Left hindlimb (tissue), 1 donor: ENCODE measurements at regions not wholly inside any gene's neighbourhood (a gene's known extent, or its start where the extent isn't known, plus 50 kb on each side); places are given as distances from the start of the nearest gene placed in this dataset.
A peak's percentile ranks its signal among the peaks of the same experiment; 100 is the strongest.

ENCODE experiments used
- DNase-seq: peaks from one replicate; pipeline ENCODE4 v3.0.0-alpha.2; 2018

DNA sequence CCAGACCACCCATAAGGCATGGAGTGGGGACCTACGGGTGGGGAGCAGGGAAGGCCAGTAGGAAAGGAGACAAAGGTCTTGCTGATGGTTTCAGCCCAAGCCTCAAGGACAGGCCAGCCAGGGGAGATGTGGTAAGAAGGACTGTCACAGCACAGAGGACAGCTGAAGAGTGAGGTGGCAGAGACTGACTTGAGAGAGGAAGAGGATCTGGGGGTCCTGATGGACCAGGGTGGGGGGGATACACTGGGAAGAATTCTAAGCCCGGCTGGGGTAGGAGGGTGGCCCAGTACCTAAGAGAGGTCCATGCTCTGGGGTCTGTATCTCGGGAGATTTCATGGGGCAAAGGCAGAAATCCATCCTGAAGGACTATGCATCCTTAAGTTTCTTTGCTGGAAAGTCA, 66.1 kb upstream of the THY1 start:
- DNase-seq: peak; percentile 3

DNA sequence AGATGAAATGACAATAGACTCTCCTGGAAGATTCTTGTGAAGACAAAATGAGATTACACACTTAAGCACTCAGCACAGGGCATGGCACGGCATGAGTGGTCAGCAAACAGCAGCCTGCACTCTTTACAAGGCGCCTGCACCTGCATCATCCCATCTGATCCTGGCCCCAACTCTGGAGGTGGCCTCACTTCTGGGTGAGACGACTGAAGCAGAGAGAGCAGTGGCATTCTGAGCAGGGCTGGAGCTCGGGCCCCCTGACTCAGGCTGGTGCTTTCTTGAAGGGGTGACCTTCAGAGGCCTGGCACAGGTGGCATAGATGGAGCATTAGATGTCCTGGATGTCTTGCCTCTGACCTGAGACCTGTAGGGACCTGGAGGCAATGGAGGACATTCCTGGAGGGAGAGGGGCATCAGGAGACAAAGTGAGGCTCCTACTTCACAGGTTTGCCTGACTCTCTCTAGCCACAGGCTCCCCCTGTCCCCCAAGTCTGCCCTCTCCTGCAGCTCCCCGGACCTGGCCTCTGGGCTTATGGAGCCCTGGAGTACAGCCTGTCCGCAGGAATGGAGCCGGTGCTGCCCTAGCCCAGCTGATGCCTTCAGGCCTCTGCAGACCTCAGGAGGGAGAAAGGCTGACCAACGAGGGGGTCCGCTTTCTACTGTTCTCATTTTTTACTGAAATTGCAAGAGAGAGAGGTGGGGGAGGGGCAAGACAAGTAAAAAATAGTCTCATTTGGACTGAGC, 65.5 kb upstream of the THY1 start:
- peak; percentile 7 for DNase-seq

DNA sequence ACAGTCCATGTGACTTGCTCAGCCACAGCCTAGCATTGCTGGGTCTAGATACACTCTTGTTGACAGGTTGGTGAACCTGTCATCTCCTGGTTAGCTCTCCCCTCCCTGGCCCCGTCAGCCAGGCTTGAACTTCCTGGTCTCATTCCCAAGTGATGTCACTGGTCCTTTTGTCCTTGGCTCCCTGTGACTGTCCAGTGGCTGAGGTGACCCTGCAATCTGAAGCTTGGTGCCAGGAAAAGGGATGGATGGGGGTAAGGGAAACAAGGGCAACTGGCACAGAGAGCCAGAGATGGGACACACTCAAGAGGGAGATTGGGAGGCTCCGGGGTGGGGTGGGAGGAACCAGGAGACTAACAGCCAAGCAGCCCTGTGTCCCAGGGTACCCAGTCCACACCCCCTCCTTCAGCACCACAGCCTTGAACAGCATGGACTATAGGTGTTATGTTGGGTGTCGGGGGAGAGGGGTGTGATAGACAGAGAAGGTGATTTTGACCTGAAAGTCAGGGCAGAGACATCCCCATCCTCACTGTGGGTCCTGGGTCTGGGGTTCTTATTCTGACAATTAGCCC, 63.8 kb upstream of the THY1 start:
- DNase-seq: peak; percentile 18

DNA sequence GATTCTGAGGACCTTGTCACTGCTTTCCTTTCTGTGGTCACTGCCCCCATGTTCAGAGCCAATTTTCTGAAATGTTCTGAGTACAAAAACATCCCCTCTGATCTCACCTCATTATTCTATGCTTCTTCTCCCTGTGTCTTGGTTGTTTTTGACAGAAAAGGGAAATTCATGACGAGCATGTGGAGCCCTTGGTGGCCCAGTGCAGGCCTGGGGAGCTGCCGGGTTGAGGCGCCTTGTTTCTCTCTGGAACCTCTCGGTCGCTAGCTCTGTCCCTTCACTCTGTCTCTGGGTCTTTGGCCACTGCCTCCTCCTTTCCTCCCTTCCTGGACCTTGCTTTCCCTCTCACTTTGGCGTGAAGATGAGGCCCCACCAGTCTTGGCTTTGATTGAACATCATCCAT, 63.0 kb upstream of the THY1 start:
- DNase-seq: peak; percentile 8

DNA sequence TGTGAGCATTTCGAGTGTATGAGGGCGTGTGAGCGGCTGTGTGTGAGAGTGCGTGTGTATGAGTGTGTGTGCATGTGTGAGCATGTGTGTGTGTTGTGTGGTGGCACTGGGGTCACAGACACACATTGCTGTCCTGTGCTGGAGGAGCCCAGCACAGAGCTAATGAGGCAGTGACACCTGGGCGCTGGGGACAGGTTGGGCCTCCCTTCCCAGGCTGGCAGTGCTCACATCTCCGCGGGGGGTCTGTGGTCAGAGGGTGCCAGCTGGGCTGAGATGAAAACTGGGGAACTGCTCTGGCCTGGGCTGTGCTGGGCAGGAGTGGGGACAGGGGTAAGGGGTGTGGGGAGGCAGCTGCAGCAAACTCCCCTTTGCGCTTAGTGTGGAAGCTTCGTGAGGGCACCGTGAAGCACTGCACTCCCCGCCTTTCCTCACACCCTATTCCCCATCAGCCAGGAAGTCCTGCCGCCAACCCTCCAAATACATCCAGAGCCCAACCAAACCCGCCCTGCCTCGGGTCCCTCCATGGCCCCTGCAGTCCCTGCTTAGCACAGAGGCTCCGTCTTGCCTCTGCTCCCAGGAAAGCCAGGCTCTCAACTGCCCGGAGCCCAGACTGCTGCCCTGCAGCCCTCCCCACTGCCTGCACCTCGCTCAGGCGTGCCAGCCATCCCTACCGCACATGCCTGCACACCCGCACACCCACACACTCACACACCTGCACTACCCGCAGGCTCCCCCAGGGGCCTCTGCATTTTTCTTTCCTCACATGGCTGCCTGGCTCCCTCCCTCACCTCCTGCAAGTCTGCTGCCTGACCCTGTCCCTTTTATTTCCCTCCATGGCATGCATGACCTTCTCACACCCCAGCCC, 62.0 kb upstream of the THY1 start:
- DNase-seq: no peak

DNA sequence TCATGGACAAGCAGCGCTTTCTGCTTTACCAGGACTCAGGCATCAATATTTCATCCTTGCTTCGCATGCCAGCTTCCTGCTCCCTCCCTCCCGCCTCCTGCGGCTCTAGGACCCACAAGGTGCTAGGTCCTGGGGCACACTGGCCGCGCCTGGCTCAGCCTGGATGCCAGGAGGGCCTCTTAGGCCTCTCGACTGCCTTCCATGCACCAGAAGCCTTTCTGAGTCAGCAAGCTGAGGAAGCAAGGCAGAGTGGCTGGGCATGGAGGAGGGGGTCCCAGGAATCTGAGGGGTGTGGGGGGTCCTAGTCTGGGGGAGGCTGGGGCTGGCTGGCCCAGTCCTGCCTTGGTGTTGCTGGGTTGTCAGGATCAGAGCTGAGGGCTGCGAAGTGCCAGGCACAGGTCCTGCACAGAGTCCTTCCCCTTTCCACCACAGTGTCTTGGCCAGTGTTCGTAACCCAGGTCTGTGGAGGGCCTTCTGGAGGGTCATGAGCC, 61.0 kb upstream of the THY1 start:
- no peak for DNase-seq

DNA sequence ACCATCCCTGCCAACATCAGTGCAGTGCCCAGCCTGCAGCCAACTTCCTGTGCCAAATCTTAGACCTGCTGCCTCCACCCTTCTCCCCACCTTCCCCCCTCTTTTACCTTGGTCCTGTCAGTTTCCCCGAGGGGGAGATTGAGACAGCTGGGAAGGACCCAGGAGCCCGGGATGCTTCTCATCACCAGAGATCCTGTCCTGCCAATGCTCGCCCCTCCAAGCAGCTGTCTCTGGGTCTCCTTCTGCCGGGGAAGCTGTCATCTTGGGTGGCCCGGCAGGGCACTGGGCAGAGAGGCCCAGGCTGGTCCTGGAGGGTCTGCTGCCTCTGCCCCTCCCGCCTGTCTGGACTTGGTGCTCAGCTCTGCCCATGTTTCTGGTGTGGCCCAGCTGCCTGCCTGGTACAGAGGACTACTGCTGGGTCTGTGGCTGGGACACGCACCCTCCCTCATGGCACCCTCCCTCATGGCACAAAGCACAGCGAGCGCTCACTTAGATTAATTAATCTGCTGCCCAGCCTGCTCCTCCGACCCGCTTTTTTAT, 60.4 kb upstream of the THY1 start:
- no peak for DNase-seq

DNA sequence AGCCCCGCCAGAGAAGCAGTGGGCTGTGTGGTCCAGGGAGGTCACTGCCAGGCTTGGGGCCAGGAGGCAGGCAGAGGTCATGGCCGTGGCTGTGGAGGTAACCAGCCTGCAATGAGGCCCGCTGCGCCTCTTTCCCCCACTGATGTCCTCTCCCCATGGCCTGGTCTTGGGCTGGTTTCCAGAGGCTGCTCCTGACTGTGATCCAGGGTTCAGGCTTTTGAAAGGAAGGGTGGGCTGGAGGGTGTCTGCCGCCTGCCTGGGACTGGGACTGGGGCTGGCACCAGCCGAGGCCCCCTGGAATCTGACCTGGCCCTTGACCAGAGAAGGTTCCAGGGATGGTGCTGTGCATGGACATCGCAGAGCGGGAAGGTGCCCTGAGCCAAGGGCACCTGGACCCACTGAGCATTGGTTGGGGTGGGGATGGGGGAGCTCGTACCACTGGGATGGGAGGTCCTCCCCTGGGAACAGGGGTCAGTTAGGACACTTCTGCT, 59.6 kb upstream of the THY1 start:
- DNase-seq: no peak

DNA sequence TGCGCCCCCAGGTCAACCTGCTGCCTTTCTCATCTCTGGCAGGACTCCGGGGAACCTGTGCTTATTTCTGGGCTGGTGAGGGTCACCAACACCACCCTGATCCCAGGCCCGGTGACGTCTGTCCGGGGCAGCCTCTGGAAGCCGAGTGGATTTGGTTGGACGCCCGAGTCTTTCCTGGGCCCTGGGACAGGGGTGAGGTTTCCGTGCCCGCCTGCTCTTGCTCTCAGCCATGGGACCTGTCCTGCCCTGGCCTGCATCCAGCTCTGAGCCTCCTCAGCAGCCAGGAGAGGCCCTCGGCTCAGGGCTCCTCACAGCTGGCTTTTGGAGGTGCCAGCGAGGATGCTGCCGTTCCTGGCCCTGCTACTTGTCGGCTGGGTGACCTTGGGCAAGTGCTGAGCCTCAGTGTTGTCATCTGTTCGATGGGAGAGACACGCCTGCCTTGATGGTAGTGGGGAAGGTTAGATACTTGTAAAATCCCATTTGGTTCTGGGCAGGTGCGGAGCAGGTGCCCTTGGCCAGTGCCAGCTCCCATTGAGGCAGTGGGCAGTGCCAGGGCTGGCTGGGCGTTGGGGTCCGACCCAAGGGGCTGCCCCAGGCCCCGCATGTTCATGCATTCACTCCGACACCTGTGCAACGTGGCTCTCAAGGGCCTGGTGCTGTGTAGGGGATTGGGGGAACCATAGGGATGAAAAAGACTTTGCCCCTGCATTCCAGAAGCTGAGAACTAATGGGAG, 58.9 kb upstream of the THY1 start:
- no peak for DNase-seq

DNA sequence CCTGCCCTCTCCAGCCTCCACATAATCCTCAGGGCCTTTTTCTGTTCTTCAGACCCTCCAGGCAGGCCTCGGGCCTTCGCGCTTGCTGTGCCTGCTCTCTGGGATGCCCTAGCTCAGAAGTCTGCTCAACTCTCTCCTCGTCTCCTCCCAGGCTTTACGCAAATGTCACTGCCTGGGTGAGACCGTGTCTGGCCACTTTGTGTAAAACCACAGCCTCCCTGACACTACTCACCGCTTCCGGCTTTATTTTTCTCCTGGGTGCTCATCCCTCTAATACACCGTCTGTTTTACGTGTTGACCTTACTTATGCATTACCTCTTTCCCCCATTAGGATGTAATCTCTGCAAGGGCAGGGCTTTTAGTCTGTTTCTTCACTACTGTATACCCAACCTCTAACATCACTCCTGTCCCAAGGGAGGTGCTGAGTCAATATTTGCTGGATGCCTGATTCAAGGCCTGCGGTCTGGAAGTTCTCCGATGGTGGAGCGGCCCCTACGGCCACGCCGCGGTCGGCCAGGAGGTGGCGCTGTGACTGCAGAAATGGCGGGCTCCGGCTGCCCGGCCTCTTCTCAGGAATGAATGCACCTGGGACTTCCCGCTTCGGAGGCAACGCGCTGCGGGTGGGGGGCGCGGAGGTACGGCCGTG, 58.2 kb upstream of the THY1 start:
- DNase-seq: peak; percentile 88

DNA sequence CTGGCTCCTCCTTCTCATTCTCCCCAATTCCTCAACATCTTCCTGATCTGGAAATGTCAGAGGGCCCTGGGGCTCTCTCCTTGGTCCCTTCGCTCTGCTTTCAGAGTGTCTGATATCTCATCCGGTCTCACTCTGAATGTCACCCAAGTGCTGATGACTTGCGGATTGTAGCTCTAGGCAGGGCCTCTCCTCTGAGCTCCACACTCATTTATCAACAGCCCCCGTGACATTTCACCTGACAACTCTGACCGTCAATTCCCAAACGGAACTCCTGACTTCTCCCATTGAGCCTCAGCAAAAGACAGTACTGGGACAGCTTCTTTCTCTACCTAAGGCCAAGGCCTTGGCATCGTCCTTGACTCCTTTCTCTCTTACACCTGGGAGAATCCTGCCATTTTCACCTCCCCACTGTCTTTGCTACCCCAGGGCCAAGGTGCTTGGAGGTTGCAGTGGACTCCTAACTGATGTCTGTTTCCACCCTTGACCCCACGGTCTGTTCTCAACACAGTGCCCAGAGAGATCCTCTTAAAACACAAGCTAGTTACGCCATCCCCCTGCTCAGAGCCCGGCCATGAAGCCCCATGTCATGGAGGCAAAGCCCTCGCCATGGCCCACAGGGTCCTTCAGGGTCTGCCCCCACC, 57.5 kb upstream of the THY1 start:
- no peak for DNase-seq

DNA sequence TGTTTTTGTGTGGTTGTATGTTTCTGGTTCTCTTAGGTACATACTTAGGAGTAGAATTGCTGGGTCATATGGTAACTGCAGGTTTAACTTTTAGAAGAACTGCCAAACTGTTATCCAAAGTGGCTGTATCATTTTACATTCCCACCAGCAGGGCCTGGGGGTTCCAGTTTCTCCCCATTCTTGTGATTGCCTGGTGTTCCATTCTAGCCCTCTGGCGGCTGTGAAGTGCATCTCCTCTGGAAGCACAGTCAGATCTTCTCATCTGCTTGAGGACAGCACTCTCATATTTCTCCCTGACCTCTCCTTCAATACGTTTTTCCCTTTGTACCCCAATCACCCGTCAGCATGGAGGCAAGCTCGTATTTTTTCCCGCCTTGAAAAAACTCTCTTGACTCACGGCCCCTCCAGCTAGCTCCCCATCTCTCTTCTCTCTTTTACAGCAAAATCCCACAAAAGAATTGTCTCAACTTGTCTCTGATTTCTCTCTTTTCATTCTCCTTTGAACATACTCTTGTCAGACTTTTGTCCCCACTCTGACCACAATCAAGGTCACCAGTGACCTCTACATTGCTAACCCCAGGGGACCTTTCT, 56.8 kb upstream of the THY1 start:
- DNase-seq: no peak

DNA sequence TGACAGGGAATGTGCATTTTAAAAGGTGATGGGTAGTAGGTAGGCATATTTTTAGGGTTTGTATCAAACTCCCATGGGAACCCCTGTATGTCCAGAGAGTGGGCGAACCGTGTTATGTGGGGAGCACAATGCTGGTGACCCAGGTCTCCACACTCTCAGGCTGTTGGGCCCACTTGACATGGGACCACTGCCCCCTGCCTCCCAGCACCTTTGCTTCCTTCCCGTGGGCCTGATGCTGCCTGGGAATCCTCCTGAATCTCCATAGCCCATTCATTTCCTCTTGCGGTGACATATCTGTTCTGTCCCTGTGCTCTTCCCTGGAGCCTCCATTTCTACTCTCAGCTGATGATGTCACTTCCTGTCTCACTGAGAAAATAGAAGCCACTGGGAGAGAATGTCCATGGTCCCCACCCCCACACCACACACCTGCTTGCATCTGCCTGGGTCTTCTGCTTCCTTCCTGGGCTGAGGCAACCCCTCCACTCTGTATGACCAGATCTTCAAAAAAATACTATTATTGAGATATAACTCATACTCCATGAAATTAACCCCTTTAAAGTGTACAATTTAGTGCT, 55.8 kb upstream of the THY1 start:
- no peak for DNase-seq

DNA sequence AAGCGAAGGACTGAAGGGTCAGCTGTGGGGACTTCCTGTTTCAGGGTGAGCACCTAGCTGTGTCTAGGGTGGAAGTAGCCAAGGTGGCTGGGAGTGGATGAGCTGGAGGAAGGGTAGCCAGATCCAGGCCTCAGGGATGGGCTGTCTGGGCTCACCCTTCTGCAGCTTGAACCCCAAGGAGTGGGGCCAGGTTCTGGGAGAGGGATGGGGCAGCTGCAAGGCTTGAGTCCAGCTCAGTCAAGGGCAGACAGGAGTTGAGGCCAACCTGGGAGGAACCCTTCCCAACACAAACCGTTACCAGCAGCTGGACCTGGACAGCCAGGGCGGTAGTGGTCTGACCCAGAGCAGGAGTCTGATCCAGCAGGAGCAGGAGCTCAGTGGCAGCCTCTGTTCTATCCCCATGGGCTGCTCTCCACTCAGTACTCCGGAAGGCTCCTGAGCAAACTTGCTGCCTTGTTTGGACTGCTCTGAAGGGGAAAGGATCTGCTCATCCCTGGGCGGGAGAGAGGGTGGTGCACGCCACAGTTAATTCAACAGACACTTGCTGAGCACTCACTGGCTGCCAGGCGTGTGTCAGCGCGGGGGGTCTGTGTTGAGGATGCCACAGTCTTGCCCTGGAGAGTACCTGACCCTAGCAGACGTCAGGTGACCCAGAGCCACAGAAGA, 53.8 kb upstream of the THY1 start:
- no peak for DNase-seq

DNA sequence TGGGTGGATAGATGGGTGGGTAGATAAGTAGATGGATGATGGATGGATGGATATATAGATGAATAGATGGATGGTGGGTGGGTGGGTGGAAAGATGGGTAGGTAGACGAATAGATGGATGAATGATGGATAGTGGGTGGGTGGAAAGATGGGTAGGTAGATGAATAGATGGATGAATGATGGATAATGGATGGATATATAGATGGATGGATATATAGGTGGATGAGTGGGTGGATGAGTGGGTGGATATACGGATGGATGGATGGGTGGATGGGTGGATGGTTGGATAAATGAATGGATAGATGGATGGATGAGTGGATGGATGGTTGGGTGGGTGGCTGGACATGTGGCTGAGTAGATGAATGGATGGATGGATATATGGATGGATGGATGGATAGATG, 53.1 kb upstream of the THY1 start:
- no peak for DNase-seq

DNA sequence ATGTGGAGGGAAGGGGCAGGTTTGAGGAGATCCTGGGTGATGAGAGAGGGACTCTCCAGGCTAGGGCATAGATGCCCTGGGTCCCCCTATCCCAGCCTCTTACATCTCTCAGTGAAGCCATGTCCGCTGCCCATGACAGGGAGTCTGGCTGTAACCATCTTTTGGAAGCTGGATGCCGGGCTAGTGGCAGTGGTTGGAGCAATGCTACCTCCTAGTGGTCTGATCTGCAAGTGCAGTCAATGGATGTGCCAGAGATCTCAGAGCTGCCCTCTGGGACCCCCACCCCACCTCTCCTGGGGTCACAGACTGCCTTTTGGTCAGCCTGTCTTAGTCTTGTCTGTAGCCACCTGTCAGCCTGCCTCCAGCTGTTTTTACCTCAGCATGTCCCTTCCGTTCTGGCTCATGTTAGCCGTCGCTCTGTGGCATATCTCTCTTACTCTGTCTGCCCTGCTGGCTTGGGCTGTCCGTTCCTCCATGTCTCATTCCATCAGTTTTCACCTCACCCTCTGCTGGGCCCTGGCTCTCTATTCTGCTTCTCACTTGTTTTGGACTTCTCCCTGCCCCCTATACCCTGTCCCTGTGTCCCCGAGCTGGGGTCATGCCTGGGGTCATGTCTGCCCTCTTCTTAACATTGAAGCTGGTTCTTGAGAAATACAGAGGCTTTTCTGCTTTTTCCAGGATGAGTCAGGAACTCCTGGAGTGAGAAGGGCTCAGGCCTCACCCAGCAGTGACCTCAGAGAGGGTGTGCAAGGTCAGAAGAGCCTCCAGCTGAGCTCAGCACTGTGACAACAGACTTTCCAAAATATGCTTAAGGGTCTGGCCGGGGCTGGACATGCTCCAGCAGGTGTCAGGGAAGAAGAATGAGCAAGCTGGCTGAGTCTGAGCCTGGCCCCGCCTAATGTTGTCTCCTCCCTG, 52.0 kb upstream of the THY1 start:
- DNase-seq: peak; percentile 85

DNA sequence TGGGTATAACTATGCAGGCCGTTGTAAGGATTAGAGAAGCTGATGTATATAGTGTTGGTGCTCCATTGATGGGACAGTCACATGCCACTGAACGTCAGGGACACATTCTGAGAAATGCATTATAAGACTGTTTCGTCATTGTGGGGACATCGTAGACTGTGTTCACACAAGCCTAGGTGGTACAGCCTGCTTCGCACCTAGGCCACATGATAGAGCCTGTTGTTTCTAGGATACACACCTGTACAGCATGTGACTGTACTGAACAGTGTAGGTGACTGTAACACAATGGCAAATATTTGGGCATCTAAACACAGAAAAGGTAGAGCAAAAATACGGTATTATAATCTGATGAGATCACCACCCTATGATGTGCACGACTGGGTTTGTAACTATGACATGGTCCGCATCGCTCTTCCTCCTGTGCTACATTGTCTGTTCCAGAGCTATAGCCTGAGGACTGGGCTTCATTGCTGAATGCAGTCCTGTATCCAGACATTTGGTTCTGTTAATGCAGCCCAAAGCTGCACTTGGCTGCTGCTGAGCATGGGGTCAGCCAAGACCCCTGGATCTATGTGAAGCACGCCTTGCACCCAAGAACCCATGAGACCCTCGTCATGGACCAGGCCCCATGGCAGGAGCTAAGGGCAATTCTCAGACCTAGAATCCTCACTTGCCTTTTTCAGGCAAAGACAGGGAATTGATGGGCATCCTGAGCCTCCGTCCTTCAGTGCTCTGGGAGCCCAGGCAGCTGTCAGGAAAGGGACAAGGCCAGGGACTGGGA, 51.1 kb upstream of the THY1 start:
- DNase-seq: no peak

DNA sequence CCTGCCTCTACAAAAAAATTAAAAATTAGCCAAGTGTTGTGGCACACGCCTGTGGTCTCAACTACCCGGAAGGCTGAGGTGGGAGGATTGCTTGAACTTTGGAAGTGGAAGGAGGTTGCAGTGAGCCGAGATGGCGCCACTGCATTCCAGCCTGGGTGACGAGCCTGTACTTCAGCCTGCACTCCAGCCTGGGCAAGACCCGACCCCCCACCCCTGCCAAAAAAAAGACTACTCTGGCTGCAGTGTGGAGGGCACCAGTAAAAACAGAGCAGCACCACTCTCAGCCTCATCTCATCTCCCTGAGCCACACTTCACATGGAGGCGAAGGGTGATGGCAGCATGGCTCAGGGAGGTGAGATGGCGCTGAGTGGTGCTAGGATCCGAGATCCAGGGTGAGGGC, 50.3 kb upstream of the THY1 start:
- DNase-seq: no peak
